ENCODE measurements at regions not wholly inside any gene's neighbourhood (a gene's known extent, or its start where the extent isn't known, plus 50 kb on each side); places are given as distances from the start of the nearest gene placed in this dataset.

DNA sequence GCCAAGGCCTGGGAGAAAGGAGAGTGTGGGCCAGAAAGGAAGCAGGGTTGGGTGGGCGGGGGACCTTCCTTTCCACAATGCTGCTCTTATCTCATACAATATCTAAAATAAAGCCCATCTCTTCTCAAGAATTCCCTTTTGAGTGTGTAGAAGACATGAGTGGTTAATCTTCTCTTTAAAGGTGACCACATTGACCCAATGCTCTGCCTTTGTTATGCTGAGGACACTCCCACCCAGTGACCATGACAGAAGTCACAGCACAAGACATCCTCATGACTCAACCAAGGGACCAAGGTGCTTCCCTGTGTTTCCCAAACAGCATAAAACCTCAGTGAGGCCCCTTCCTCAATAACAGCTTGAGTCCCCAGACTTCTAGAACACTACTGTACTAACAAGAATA is 193.0 kb upstream of the ADAMTS16 start:
- DNase-seq (ENCODE audit: extremely low spot score): no peak
- ChIA-PET CTCF (no interaction called here), POLR2A (no interaction called here)
- TF ChIP-seq SUZ12 (IDR thresholded peaks at IDR 0.05) (no peak), CTBP1 (IDR thresholded peaks at IDR 0.05; ENCODE audit: borderline replicate concordance) (no peak), FOXA1 (IDR thresholded peaks at IDR 0.05) (no peak), L3MBTL2 (conservative IDR thresholded peaks at IDR 0.05) (no peak), BHLHE40 (IDR thresholded peaks at IDR 0.05; ENCODE audit: borderline replicate concordance) (no peak), LEF1 (IDR thresholded peaks at IDR 0.05; ENCODE audit: borderline replicate concordance) (no peak), TARDBP (IDR thresholded peaks at IDR 0.05) (no peak), ARNT (IDR thresholded peaks at IDR 0.05) (no peak), FOXK2 (IDR thresholded peaks at IDR 0.05) (no peak), NFRKB (IDR thresholded peaks at IDR 0.05) (no peak), ZNF384 (IDR thresholded peaks at IDR 0.05) (no peak), ELF4 (IDR thresholded peaks at IDR 0.05) (no peak), HDGF (IDR thresholded peaks at IDR 0.05; ENCODE audit: borderline replicate concordance) (no peak), SP1 (IDR thresholded peaks at IDR 0.05) (no peak), FOXM1 (IDR thresholded peaks at IDR 0.05; ENCODE audit: borderline replicate concordance) (no peak)
- TF ChIP-seq, protein P1, sequence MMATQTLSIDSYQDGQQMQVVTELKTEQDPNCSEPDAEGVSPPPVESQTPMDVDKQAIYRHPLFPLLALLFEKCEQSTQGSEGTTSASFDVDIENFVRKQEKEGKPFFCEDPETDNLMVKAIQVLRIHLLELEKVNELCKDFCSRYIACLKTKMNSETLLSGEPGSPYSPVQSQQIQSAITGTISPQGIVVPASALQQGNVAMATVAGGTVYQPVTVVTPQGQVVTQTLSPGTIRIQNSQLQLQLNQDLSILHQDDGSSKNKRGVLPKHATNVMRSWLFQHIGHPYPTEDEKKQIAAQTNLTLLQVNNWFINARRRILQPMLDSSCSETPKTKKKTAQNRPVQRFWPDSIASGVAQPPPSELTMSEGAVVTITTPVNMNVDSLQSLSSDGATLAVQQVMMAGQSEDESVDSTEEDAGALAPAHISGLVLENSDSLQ (IDR thresholded peaks at IDR 0.05): no peak

DNA sequence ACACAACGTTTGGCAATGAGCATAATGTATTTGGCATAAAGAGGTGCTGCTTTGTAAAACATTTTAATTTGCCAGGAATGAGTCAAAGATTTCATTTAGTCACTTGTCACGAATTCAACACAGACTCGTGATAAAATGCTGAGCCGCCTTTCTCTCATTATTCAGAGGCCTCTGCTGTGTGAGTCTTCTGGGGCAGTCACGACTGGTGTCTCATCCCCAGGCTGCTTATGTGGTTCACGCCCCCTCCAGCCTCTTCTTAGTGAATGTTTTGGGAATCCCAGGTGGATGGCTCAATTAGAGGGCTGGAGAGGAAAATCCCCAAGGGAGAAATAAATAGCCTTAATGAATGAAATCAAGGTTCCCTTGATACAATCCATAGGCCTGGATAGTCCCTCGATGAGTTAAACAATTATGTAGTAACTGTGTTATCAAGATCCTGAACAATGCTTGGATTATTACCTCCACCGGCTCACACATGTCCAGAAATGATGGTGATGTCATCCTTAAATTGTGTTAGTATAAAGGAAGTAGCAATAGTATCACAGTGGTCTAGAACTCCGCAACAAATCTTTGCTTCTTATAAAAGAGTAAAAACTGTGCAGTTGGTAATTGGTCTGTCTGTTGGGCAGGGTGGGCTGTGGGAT is 192.1 kb upstream of the ADAMTS16 start:
- TF ChIP-seq SP1 (IDR thresholded peaks at IDR 0.05): no peak
- TF ChIP-seq BHLHE40 (IDR thresholded peaks at IDR 0.05; ENCODE audit: borderline replicate concordance): no peak
- TF ChIP-seq ELF4 (IDR thresholded peaks at IDR 0.05): no peak
- ChIA-PET CTCF (no interaction called here), POLR2A (no interaction called here)
- no peak for DNase-seq (ENCODE audit: extremely low spot score)

DNA sequence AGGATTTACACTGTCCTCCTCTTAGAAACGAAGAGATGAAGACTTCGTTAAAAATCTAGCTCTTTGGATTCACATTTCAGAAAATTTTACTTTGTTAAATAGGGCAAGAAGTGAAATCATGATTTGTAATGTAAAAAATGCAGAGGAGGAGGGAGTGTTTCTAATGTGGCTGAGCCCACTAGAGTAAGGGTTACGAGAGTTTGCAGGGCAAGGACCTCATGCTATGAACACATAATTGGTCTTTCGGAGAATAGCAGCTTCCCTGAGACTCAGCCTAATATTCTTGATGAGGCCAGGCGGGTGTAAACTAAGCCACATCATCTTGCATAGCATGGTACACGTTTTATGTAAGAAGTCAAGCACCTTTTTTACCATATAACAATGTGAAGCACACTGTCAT is 191.0 kb upstream of the ADAMTS16 start:
- no peak for DNase-seq (ENCODE audit: extremely low spot score)
- no peak for TF ChIP-seq ZNF384 (IDR thresholded peaks at IDR 0.05)
- TF ChIP-seq CTBP1 (IDR thresholded peaks at IDR 0.05; ENCODE audit: borderline replicate concordance): no peak
- TF ChIP-seq HDGF (IDR thresholded peaks at IDR 0.05; ENCODE audit: borderline replicate concordance): no peak
- TF ChIP-seq ELF4 (IDR thresholded peaks at IDR 0.05): no peak
- no peak for TF ChIP-seq NFRKB (IDR thresholded peaks at IDR 0.05)
- no peak for TF ChIP-seq TARDBP (IDR thresholded peaks at IDR 0.05)
- TF ChIP-seq LEF1 (IDR thresholded peaks at IDR 0.05; ENCODE audit: borderline replicate concordance): no peak
- TF ChIP-seq ARNT (IDR thresholded peaks at IDR 0.05): no peak
- TF ChIP-seq BHLHE40 (IDR thresholded peaks at IDR 0.05; ENCODE audit: borderline replicate concordance): no peak
- TF ChIP-seq, protein P1 (IDR thresholded peaks at IDR 0.05): no peak
- no peak for TF ChIP-seq FOXK2 (IDR thresholded peaks at IDR 0.05)
- TF ChIP-seq L3MBTL2 (conservative IDR thresholded peaks at IDR 0.05): no peak
- TF ChIP-seq SUZ12 (IDR thresholded peaks at IDR 0.05): no peak
- TF ChIP-seq FOXM1 (IDR thresholded peaks at IDR 0.05; ENCODE audit: borderline replicate concordance): no peak
- no peak for TF ChIP-seq FOXA1 (IDR thresholded peaks at IDR 0.05)
- TF ChIP-seq SP1 (IDR thresholded peaks at IDR 0.05): no peak
- ChIA-PET POLR2A (no interaction called here), CTCF (no interaction called here)

DNA sequence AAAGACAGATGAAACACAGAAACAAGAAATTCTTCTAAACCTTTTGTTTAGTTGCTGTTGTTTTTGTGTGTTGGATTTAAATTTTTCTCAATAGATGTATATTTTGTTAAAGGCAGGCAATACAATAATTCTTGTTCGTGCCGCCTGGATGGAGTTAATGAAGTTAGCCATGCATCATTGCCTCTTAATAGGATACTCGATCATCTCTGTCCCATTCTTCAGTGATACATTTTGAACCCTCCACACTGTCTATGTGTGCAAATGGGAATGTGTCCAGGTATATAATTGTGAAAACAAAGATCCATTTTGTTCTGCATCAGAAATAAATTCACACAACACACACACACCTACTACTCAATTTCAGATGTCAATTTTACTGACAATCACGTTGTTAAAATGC is 186.6 kb upstream of the ADAMTS16 start:
- TF ChIP-seq TARDBP (IDR thresholded peaks at IDR 0.05) (no peak), SP1 (IDR thresholded peaks at IDR 0.05) (no peak), FOXK2 (IDR thresholded peaks at IDR 0.05) (no peak), FOXA1 (IDR thresholded peaks at IDR 0.05) (no peak), BHLHE40 (IDR thresholded peaks at IDR 0.05; ENCODE audit: borderline replicate concordance) (no peak), ARNT (IDR thresholded peaks at IDR 0.05) (no peak), L3MBTL2 (conservative IDR thresholded peaks at IDR 0.05) (no peak), ELF4 (IDR thresholded peaks at IDR 0.05) (no peak), CTBP1 (IDR thresholded peaks at IDR 0.05; ENCODE audit: borderline replicate concordance) (no peak), SUZ12 (IDR thresholded peaks at IDR 0.05) (no peak), HDGF (IDR thresholded peaks at IDR 0.05; ENCODE audit: borderline replicate concordance) (no peak), LEF1 (IDR thresholded peaks at IDR 0.05; ENCODE audit: borderline replicate concordance) (no peak), ZNF384 (IDR thresholded peaks at IDR 0.05) (no peak), NFRKB (IDR thresholded peaks at IDR 0.05) (no peak), FOXM1 (IDR thresholded peaks at IDR 0.05; ENCODE audit: borderline replicate concordance) (no peak)
- TF ChIP-seq, protein P1 (IDR thresholded peaks at IDR 0.05): no peak
- POLR2A ChIA-PET: no interaction called here
- DNase-seq (ENCODE audit: extremely low spot score): no peak
- CTCF ChIA-PET: no interaction called here

DNA sequence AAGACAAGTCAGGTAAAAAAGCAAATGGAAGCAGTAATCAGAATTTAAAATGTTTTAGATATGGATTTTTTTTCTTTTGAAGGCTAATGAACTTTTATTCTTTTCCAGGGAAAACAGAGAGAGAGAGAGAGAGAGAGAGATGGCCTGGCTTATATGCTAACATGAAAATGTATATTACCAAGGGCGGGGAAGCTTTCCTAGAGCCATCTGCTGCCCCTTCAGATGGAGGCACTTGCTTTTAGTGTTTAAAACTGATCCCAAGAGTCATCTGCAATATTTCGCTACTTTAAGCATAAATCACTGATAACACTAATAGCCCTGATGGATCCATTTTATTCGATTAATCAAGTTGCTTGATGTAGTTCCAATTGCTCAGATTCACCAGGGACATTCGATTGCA is 186.1 kb upstream of the ADAMTS16 start:
- POLR2A ChIA-PET: no interaction called here
- CTCF ChIA-PET: interaction anchor here (0.9 kb wide), 1 partner anchor 12 kb away, joined by 3 read pairs; no protein-coding TSS in a partner anchor
- DNase-seq (ENCODE audit: extremely low spot score): no peak
- TF ChIP-seq HDGF (IDR thresholded peaks at IDR 0.05; ENCODE audit: borderline replicate concordance) (no peak), FOXA1 (IDR thresholded peaks at IDR 0.05) (no peak), TARDBP (IDR thresholded peaks at IDR 0.05) (no peak), ARNT (IDR thresholded peaks at IDR 0.05) (no peak)
- TF ChIP-seq, protein P1 (IDR thresholded peaks at IDR 0.05): no peak

DNA sequence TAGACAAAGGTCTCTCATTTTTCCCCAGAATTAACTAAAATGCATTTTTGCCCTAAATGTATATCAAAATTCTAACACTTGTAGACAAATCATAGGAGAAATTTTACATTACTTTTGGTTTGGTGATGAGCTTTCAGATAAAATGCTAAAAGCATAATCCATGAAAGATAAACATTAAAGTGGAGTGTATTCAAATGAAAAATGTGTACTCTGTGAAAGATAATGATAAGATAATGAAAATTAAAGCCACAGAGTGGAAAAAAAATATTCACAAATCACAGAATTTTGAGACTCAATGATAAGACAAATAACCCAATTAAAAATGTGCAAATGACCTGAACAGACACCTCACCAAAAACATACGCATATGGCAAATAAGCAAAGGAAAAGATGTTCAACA is 176.9 kb upstream of the ADAMTS16 start:
- DNase-seq (ENCODE audit: extremely low spot score): no peak
- POLR2A ChIA-PET: no interaction called here
- CTCF ChIA-PET: no interaction called here
- TF ChIP-seq FOXK2 (IDR thresholded peaks at IDR 0.05) (no peak), SP1 (IDR thresholded peaks at IDR 0.05) (no peak), ELF4 (IDR thresholded peaks at IDR 0.05) (no peak), BHLHE40 (IDR thresholded peaks at IDR 0.05; ENCODE audit: borderline replicate concordance) (no peak), L3MBTL2 (conservative IDR thresholded peaks at IDR 0.05) (no peak), ZNF384 (IDR thresholded peaks at IDR 0.05) (no peak), HDGF (IDR thresholded peaks at IDR 0.05; ENCODE audit: borderline replicate concordance) (no peak), TARDBP (IDR thresholded peaks at IDR 0.05) (no peak), NFRKB (IDR thresholded peaks at IDR 0.05) (no peak), LEF1 (IDR thresholded peaks at IDR 0.05; ENCODE audit: borderline replicate concordance) (no peak), FOXM1 (IDR thresholded peaks at IDR 0.05; ENCODE audit: borderline replicate concordance) (no peak), ARNT (IDR thresholded peaks at IDR 0.05) (no peak), CTBP1 (IDR thresholded peaks at IDR 0.05; ENCODE audit: borderline replicate concordance) (no peak), SUZ12 (IDR thresholded peaks at IDR 0.05) (no peak), FOXA1 (IDR thresholded peaks at IDR 0.05) (no peak)
- TF ChIP-seq, protein P1 (IDR thresholded peaks at IDR 0.05): no peak

All from HEK293T (cell line).